Psoas muscle (tissue), 7 donors: ENCODE measurements at regions not wholly inside any gene's neighbourhood (a gene's known extent, or its start where the extent isn't known, plus 50 kb on each side); places are given as distances from the start of the nearest gene placed in this dataset.
"Not testable (repeated sequence)": the region's sequence is repeated elsewhere in the genome, so short reads cannot be mapped to it uniquely, and the experiment has no call there.

Source experiments
- ATAC-seq, 4 donors: fragments of 200-7000 bp; cut with Tn5 transposase; one replicate each; pipeline ENCODE4 v1.9.1; 2020; ENCODE audit warnings: moderate library complexity in 3 of 4, mild to moderate bottlenecking in 2 of 4
- DNase-seq, 2 donors: peaks; one replicate each; pipeline ENCODE4 v3.0.0-alpha.2; 2020
- H3K27ac ChIP-seq: fragments of 200-600 bp; one replicate; pipeline ENCODE4 v1.8.0; 2022
- H3K27me3 ChIP-seq, 3 donors: fragments of 200-600 bp in 1 of 3; one replicate each; pipeline versions ENCODE4 v1.6.1 to v1.8.0; 2013 to 2022; ENCODE audit warnings: low read length in 2 of 3, mild to moderate bottlenecking in 2 of 3, moderate library complexity in 1 of 3; ENCODE audit not compliant: insufficient read depth in 3 of 3
- H3K36me3 ChIP-seq, 2 donors: fragments of 200-600 bp in 1 of 2; one replicate each; pipeline versions ENCODE4 v1.6.1 to v1.8.0; 2013 to 2022; ENCODE audit warnings: low read depth in 1 of 2, mild to moderate bottlenecking in 1 of 2, moderate library complexity in 1 of 2; ENCODE audit not compliant: insufficient read depth in 1 of 2
- H3K4me1 ChIP-seq: fragments of 200-600 bp; one replicate; pipeline ENCODE4 v1.8.0; 2022
- H3K4me3 ChIP-seq: fragments of 200-600 bp; one replicate; pipeline ENCODE4 v1.8.0; 2022; ENCODE audit warnings: mild to moderate bottlenecking
- H3K9me3 ChIP-seq: fragments of 200-600 bp; one replicate; pipeline ENCODE4 v1.8.0; 2022
- WGBS, 3 donors: extraction: QIAGEN DNeasy Blood & Tissue Kit; methylation state at CpG; one replicate each; pipeline versions ENCODE4 v1.1.6 to v1.1.7; 2013; 5-methylcytosine and 5-hydroxymethylcytosine counted together
- intact Hi-C, 2 donors: fragments of 100-400 bp; cut with DNase I; formaldehyde crosslinking; loops; one replicate each; pipeline versions ENCODE4 v1.11.0 to v1.14.2; 2022
- TF ChIP-seq, protein P1 (sequence below): fragments of 200-600 bp; IDR thresholded peaks from one replicate; pipeline ENCODE4 v1.8.0; 2022; ENCODE audit warnings: antibody characterized with exemption
- donor health status: healthy with polysubstance abuse.
- donor health status: DM: no; HTN: no; CAD: no; lungs with moderate emphysema.
- donor health status: Bipolar disorder and iron deficiency.
- donor health status: healthy.
- donor health status: DM: yes; HTN: yes; CAD: no.
- donor health status: DM: no; HTN: no; CAD: no.
- donor health status: DM: yes; HTN: yes; CAD: no.

DNA sequence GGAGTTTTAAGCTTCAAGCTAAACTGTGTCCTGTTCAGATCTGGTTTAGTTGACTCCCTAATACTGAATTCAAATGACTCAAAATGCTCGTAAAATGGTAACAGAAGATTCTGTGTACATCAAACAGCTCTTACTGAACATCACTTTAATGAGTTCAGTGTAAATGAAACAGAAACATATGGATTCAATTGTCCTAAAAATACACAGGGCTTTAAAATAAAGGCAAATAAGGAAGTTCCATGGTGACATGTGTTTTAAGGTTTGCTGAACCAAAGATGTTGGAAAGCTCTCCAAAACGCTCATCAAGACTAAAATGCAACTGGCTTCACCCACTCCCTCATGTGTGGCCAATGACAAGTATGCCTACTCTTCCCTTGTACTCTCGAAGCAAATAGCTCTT is 340.0 kb upstream of the PIK3R1 start:
- intact Hi-C loops: no loop called here
- 82 to 89% (median 84%) methylated on average over 3 of the region's 3 CpGs for WGBS, 3 donors
- ATAC-seq (no peak), DNase-seq (no peak)
- Histone ChIP-seq H3K27me3 (no peaks in the 10 kb centered on the region), H3K9me3 (no peaks in the 10 kb centered on the region), H3K36me3 (no peaks in the 10 kb centered on the region), H3K4me3 (no peak overlapping the region), H3K27ac (no peak overlapping the region), H3K4me1 (no peaks in the 10 kb centered on the region)
- TF ChIP-seq, protein P1, sequence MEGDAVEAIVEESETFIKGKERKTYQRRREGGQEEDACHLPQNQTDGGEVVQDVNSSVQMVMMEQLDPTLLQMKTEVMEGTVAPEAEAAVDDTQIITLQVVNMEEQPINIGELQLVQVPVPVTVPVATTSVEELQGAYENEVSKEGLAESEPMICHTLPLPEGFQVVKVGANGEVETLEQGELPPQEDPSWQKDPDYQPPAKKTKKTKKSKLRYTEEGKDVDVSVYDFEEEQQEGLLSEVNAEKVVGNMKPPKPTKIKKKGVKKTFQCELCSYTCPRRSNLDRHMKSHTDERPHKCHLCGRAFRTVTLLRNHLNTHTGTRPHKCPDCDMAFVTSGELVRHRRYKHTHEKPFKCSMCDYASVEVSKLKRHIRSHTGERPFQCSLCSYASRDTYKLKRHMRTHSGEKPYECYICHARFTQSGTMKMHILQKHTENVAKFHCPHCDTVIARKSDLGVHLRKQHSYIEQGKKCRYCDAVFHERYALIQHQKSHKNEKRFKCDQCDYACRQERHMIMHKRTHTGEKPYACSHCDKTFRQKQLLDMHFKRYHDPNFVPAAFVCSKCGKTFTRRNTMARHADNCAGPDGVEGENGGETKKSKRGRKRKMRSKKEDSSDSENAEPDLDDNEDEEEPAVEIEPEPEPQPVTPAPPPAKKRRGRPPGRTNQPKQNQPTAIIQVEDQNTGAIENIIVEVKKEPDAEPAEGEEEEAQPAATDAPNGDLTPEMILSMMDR: no peak

DNA sequence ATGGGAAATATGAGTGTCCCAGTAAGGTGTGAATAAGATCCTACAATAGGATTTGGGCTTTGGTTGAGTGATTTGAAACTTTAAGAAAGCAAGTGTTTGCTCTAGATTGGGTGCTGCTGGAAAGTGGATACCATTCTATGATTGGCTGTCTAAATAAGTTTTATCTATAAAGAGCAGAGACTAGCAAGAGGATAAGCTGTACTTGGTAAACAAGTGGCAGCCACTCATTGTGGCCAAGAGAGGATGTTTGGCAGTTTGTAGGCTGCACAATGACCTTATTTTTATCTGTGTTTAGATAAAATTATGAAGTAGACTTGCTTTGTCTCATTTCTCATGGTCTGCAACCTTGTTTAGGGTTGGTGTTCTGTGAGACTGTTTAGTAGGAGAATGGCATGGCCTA is 341.6 kb upstream of the PIK3R1 start:
- no peaks in the 10 kb centered on the region for H3K27me3 ChIP-seq
- ATAC-seq (no peak), DNase-seq (no peak)
- no peak overlapping the region for H3K4me3 ChIP-seq
- TF ChIP-seq, protein P1: no peak
- no peak overlapping the region for H3K27ac ChIP-seq
- H3K4me1 ChIP-seq: no peaks in the 10 kb centered on the region
- intact Hi-C loops: no loop called here
- H3K9me3 ChIP-seq: no peaks in the 10 kb centered on the region
- H3K36me3 ChIP-seq: no peaks in the 10 kb centered on the region

DNA sequence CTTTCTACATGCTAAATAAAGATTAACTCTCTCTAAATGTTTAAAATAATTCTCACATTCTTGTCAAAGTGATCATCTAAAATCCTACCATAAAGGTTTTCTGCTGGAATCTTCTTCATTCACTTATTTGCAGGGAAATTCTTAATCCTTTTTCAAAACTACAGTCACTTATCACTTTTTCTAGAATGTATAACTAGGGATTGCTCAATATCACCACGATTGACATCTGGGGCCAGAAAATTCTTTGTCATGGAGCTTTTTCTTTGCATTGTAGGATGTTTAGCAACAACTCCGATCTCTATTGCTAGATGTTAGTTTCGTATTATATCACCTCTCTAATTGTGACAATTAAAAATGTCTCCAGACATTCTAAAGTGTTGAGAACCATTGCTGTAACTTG is 344.9 kb upstream of the PIK3R1 start:
- ATAC-seq: no peak
- no peak for DNase-seq
- H3K4me1 ChIP-seq: no peaks in the 10 kb centered on the region
- no peak overlapping the region for H3K4me3 ChIP-seq
- no peaks in the 10 kb centered on the region for H3K27me3 ChIP-seq
- intact Hi-C loops: no loop called here
- TF ChIP-seq, protein P1: no peak
- no peak overlapping the region for H3K27ac ChIP-seq
- H3K9me3 ChIP-seq: no peaks in the 10 kb centered on the region
- no peaks in the 10 kb centered on the region for H3K36me3 ChIP-seq
- 72 to 79% (median 74%) methylated on average over 3 of the region's 3 CpGs for WGBS, 3 donors

DNA sequence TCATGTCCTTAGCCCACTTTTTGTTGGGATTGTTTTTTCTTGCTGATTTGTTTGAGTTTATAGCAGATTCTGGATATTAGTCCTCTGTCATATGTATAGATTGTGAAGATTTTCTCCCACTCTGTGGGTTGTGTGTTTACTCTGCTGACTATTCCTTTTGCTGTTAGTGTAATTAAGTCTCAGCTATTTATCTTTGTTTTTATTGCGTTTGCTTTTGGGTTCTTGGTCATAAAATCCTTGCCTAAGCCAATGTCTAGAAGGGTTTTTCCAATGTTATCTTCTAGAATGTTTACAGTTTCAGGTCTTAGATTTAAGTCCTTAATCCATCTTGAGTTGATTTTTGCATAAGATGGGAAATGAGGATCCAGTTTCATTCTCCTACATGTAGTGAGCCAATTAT is 351.2 kb upstream of the PIK3R1 start:
- 62 to 96% (median 64%) methylated on average over 1 of the region's 1 CpG for WGBS, 3 donors
- H3K4me1 ChIP-seq, intact Hi-C loops, H3K4me3 ChIP-seq, H3K27ac ChIP-seq, H3K27me3 ChIP-seq, ATAC-seq, H3K36me3 ChIP-seq, DNase-seq, H3K9me3 ChIP-seq: not testable (repeated sequence)

DNA sequence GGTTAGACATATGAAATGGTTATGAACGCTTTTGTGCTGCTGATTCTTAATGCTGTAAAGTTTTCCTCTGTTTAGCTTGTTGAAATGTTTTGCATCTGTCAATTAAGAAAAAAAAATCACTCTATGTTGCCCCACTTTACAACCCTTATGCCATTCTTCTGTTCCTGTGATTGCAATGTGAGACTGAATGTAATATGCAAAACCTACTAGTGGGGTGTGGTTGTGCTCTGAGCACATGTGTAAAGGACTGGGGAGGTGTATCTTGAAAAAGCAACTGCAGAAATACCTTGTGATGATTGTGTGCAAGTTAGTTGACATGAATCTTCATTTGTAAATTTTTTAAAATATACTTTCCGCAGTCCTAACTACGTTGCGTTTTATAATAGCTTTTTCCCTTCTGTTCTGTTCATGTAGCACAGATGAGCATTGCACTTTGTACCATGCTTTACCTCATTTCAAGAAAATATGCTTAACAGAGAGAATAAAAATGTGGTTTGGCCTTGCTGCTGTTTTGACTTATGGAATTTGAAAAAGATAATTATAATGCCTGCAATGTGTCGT is 357.0 kb upstream of the PIK3R1 start:
- H3K4me3 ChIP-seq: no peak overlapping the region
- 91 to 96% (median 91%) methylated on average over 5 of the region's 5 CpGs for WGBS, 3 donors
- H3K4me1 ChIP-seq: no peaks in the 10 kb centered on the region
- H3K27ac ChIP-seq: no peak overlapping the region
- H3K9me3 ChIP-seq: no peaks in the 10 kb centered on the region
- intact Hi-C loops: no loop called here
- no peaks in the 10 kb centered on the region for H3K36me3 ChIP-seq
- TF ChIP-seq, protein P1: no peak
- no peaks in the 10 kb centered on the region for H3K27me3 ChIP-seq
- DNase-seq (no peak), ATAC-seq (no peak)
